Right forelimb (tissue), 1 donor: ENCODE measurements at regions not wholly inside any gene's neighbourhood (a gene's known extent, or its start where the extent isn't known, plus 50 kb on each side); places are given as distances from the start of the nearest gene placed in this dataset.
"Not testable (repeated sequence)": the region's sequence is repeated elsewhere in the genome, so short reads cannot be mapped to it uniquely, and the experiment has no call there.

Experiments
- DNase-seq: peaks from one replicate; pipeline ENCODE4 v3.0.0-alpha.2; 2018

- DNase-seq: no peak
These were observed 322.2 kb upstream of the SGCD start for GRCh38 chr5:156004754-156005153.

DNA sequence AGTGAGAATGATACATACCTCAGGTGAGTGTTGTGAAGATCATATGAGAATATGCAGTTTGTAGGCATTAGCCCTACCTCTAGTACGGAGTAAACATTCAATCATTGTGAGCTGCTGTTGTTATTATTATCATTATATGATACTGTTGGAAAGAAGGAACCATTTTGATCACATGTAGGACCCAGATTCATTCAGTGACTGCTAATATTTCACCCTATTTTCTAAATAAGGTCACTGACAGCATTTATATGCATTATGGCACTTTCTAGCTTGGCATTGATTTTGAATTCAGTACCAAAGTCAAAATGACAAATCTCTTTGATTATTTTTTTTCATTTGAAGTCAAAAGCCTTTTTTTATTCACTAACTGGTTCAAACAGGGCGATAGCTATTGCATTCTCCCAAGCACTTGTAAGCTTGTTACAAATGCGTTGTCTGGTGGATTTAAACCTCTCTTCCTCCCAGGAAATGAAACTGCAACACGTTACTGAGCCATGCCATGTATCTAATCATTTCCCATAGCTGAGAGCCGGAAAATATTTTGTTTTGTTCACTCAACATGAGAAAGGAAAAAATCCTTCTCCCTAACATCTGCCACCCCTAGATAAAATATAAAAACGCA, 320.8 kb upstream of the SGCD start:
- no peak for DNase-seq

- DNase-seq: no peak
These were observed 318.1 kb upstream of the SGCD start for GRCh38 chr5:156008844-156009243.

GRCh38 chr5:156009583-156009982, 317.4 kb upstream of the SGCD start:
- DNase-seq: no peak

DNA sequence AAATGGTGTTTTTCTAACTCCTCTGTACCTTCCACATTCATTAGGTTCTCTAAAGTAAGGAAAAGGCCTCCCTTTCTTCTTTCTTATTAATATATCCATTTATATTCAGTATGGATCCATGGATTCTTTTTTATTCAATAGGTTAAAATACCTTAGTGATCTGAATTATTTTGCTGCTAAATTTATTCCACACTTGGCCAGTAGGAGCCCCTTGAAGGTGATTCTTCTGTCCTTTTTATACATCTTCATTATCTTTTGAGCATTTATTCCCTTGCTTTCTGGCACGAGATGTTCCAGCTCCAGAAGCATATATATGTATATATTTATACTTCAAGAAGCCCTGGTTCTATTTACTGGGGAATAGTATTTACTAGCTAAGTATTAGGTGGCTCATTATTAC, 311.8 kb upstream of the SGCD start:
- no peak for DNase-seq

DNA sequence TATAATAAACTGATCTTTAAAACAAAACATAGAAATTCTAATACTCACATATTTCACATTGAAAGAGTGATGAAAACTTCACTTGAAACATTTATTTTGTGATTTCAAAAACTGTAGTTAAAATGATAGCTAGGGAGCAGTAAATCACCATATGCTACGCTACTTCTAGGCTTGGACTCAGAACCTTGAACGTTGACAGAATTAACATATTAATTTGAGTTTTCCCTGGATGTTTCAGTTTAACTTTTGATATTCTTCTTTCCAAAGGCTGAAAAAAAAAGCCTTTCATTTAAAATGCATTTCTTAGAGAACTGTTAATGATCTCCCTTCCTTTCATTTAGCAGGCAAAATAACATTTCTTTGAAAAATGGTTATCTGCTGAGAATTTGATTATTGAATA, 307.8 kb upstream of the SGCD start:
- no peak for DNase-seq

DNA sequence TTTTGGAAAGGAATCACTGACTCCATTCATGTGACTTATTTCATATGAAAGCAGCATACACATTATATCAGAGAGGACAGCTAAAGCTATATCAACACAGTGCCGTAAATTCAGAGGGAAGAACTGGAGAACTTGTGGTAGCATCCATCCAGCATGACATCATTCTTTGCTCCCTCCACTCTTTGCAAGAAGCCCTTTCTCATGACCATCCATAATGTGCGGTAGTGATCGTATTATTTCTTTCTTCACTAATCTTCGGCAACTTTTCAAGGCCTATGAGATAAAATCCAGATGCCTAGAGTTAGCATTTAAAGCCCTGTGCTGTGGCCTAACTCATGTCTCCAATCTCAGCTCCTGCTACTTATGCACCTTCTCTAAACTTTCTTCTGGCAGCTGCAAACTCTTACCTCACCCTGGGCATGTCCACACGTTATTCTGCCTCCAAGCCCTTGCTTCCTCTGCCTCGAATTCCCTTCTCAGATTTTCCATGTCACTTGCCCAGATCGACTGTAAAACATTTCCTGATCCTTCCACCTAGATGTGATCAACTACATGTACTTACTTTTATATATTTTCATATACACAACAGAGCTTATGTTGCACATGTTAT, 307.3 kb upstream of the SGCD start:
- no peak for DNase-seq

DNA sequence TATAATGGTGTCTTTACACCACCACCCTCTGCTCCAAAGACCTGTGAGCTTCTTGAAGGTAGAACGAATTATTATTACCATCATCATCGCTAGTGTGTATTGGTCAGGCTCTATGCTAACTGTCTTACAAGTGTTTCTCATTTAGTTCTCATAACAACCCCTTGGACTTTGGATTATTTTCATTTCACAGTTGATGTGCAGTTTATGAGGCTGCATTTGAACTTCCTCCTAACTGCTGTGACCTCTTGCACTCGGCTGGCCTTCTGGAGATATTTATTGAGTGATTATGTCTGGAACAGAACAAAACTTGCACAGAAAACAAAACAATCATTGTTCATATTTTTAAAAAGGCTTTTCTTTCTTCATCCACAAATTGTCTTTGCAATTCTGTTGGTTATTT, 306.3 kb upstream of the SGCD start:
- no peak for DNase-seq

GRCh38 chr5:156021866-156022265, 305.1 kb upstream of the SGCD start:
- no peak for DNase-seq

DNA sequence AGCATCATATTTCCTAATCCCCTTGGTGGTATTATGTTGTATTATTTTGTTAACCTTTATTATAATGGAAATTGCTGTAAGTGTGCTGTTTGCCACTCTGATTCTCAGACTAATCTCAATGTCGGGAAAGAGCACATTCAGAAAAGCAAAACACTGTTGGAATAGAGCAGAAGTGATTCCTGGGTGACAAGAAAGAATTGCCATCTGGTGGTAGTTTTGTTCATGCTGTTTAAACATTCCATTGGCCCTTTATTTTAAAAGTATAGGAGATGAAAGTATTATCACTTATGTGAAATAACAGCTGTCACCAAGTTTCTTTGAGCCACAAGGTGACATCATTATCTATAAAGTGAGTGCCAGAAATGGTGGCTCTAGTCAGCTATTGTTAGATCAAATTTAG, 301.3 kb upstream of the SGCD start:
- no peak for DNase-seq

- no peak for DNase-seq
These were observed 295.8 kb upstream of the SGCD start for GRCh38 chr5:156031181-156031580.

DNA sequence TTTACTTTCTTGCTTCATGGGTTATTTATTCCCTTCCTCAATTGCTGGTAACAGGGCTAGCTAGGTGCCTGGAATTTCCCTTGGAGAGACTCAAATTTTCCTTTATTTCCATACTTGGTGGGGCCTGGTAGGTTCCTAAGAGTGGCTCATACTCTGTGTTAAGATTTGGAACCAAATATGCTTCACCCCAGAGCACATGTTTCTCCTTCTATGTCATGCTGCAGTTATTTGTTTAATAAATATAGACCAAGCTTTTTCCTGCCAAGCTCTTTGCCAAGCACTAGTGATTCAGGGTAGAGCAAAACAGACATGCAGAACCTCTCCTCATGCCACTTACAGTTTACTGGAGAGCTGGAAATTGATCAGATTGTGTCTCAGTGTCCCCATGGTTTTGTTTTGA, 290.3 kb upstream of the SGCD start:
- DNase-seq: no peak

GRCh38 chr5:156037151-156037909, 289.6 kb upstream of the SGCD start:
- DNase-seq: no peak

- no peak for DNase-seq
These were observed 284.2 kb upstream of the SGCD start for GRCh38 chr5:156042726-156043125.

- DNase-seq: no peak
These were observed 283.6 kb upstream of the SGCD start for GRCh38 chr5:156043351-156043750.

DNA sequence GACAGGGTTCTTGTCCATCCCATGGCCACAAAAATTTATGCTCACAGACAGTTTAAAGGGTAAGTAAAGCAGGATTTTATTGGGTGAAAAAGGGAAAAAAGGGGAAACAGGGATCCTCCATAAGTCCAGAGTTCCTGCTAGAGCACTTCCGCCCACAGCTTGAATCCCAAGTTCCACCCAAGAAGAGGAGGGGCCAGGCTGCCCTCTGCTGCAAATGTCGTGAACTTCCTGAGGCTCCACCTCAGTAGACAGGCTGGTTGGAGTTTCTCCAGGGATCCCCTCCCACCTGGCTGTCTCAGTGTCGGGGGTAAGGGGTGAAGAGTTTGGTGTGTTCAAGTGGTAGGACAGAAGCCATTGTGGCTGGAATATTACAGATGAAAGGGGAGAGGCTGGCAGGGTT, 275.0 kb upstream of the SGCD start:
- DNase-seq: no peak

DNA sequence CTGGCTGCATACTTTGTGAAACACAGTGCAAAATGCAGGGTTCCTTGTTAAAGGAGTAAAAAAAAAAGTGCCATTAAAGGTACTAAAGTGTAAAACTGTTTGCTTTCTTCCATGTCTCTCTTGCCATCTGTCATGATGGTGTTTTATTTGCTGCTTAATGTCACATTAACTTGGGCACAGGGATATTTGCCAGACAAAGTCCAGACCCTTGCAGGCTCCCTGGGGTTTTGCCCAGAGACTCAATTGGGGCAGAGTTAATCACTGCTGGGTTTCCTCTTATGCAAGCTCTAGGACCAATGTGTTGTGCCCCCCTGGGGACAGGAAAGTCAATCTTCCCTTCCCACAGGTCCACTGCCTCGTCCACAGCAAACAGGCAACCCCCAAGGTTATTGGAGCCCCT, 274.3 kb upstream of the SGCD start:
- DNase-seq: no peak

DNA sequence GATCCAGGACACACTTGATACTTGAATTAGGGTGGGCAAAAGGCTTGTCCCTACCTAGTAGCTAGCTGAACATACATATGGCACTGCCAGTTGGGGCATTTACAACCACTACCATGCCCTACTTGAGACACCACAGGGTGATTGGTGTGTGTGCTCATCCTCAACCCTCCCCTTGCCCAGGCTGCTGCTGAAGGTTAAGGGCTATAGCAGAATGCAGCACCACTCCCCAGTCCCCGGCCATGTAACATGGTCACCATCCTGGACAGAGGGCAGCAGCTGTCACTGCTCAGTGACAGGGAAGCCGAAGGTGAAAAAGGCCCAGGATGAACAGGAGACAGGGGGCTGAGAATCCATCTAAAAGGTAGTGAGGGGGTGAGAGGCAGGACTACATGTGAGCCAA, 273.9 kb upstream of the SGCD start:
- no peak for DNase-seq

- DNase-seq: no peak
These were observed 250.1 kb upstream of the SGCD start for GRCh38 chr5:156076912-156077311.

GRCh38 chr5:156087577-156088110, 239.3 kb upstream of the SGCD start:
- DNase-seq: no peak

- DNase-seq: not testable (repeated sequence)
These were observed 236.7 kb upstream of the SGCD start for GRCh38 chr5:156089955-156090940.

DNA sequence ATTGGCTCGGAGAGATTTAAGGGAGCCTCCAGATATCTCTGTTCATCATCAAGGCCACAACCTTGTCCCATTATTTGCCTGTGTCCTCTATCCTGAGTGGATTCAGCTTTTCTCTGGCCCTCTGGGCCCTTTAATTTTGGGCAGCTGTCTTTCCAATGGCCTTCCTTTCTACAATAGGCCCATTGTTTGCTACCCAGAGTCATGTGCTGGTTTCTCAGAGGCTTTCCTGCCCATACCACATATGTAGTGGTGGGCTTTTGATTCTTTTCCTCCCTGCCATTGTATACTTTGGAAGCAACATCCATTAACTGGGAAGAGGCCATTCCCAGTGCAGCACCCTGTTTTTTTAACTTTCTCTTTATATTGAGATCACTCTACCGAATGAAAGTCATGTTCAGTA, 233.9 kb upstream of the SGCD start:
- no peak for DNase-seq

DNA sequence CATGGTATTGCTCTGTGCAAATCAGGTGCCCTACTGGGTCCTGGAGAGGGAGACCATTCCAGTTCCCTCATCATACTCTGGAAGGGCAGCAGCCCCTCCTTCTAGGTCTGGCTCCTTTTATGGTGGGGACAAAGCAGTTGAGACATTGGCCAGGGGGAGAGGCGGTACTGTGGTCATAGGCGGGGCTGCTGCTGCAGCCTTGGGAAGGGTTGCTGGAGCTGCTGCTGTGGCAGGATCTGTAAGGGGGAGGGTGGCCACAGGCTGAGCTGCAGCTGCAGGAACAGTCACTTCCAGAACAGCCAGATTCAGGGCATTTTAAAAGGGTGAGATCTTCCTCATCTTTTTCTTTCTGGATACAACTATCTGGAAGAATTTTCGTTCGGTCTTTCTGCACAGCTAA, 233.0 kb upstream of the SGCD start:
- DNase-seq: peak; percentile 42
